ENCODE measurements at regions not wholly inside any gene's neighbourhood (a gene's known extent, or its start where the extent isn't known, plus 50 kb on each side); places are given as distances from the start of the nearest gene placed in this dataset.

GRCh38 chr5:85515588-85515987 is 1102.2 kb upstream of the COX7C start:
- no peak for TF ChIP-seq CTCF (IDR thresholded peaks at IDR 0.05)
- no peak for TF ChIP-seq POLR2A (IDR thresholded peaks at IDR 0.05)
